Activated naive CD4-positive, alpha-beta T cell treated with anti-CD3 and anti-CD28 coated beads for 36 hours (primary cell): ENCODE measurements at regions not wholly inside any gene's neighbourhood (a gene's known extent, or its start where the extent isn't known, plus 50 kb on each side); places are given as distances from the start of the nearest gene placed in this dataset.

Source experiments
- CTCF ChIA-PET: fragments of 350-600 bp; sonication (Branson Sonifier 250); formaldehyde crosslinking; loops from one replicate; lab custom pipeline; 2021; ENCODE audit warnings: antibody characterized with exemption; lab: Charles Lee
- DNase-seq: peaks from one replicate; pipeline ENCODE4 v3.0.0-alpha.2; 2020
- H3K27ac Mint-ChIP-seq: one replicate; pipeline ENCODE4 v1.8.0; 2021; ENCODE audit warnings: mild to moderate bottlenecking, mixed read lengths
- H3K27me3 Mint-ChIP-seq: one replicate; pipeline ENCODE4 v1.8.0; 2021; ENCODE audit warnings: low read depth, mixed read lengths
- H3K36me3 Mint-ChIP-seq: one replicate; pipeline ENCODE4 v1.8.0; 2021; ENCODE audit warnings: low read depth, mixed read lengths
- H3K4me1 Mint-ChIP-seq: one replicate; pipeline ENCODE4 v1.8.0; 2021; ENCODE audit warnings: low read depth, mixed read lengths
- H3K4me3 Mint-ChIP-seq: one replicate; pipeline ENCODE4 v1.8.0; 2021; ENCODE audit warnings: mild to moderate bottlenecking, moderate library complexity, mixed read lengths
- H3K9me3 Mint-ChIP-seq: one replicate; pipeline ENCODE4 v1.8.0; 2021; ENCODE audit warnings: mixed read lengths
- intact Hi-C: fragments of 100-400 bp; cut with micrococcal nuclease; formaldehyde crosslinking; loops from one replicate; pipeline ENCODE4 v1.15.1; 2023

GRCh38 chr9:111152614-111153406 is 114.5 kb upstream of the LPAR1 start:
- CTCF ChIA-PET: no interaction called here
- no peaks in the 10 kb centered on the region for H3K9me3 Mint-ChIP-seq

GRCh38 chr9:111151537-111151936 is 113.3 kb upstream of the LPAR1 start:
- no peaks in the 10 kb centered on the region for H3K4me1 Mint-ChIP-seq
- no peaks in the 10 kb centered on the region for H3K36me3 Mint-ChIP-seq
- CTCF ChIA-PET: no interaction called here
- no peak overlapping the region for H3K27ac Mint-ChIP-seq
- no peaks in the 10 kb centered on the region for H3K9me3 Mint-ChIP-seq
- H3K4me3 Mint-ChIP-seq: no peak overlapping the region
- H3K27me3 Mint-ChIP-seq: peaks cover 4% of the 10 kb centered on the region
- intact Hi-C loops: no loop called here
- DNase-seq: no peak

More at GRCh38 chr9:111152614-111153406, 114.5 kb upstream of the LPAR1 start:
- Mint-ChIP-seq H3K4me3 (no peak overlapping the region), H3K27me3 (no peaks in the 10 kb centered on the region), H3K36me3 (no peaks in the 10 kb centered on the region), H3K27ac (no peak overlapping the region), H3K4me1 (no peaks in the 10 kb centered on the region)
- intact Hi-C loops: no loop called here
- no peak for DNase-seq

GRCh38 chr9:111150181-111150580 is 111.9 kb upstream of the LPAR1 start:
- CTCF ChIA-PET: no interaction called here
- H3K4me1 Mint-ChIP-seq: no peaks in the 10 kb centered on the region
- DNase-seq: no peak
- H3K4me3 Mint-ChIP-seq: no peak overlapping the region
- H3K27me3 Mint-ChIP-seq: peaks cover 7% of the 10 kb centered on the region
- intact Hi-C loops: no loop called here
- no peaks in the 10 kb centered on the region for H3K36me3 Mint-ChIP-seq
- no peaks in the 10 kb centered on the region for H3K9me3 Mint-ChIP-seq
- H3K27ac Mint-ChIP-seq: no peak overlapping the region

DNA sequence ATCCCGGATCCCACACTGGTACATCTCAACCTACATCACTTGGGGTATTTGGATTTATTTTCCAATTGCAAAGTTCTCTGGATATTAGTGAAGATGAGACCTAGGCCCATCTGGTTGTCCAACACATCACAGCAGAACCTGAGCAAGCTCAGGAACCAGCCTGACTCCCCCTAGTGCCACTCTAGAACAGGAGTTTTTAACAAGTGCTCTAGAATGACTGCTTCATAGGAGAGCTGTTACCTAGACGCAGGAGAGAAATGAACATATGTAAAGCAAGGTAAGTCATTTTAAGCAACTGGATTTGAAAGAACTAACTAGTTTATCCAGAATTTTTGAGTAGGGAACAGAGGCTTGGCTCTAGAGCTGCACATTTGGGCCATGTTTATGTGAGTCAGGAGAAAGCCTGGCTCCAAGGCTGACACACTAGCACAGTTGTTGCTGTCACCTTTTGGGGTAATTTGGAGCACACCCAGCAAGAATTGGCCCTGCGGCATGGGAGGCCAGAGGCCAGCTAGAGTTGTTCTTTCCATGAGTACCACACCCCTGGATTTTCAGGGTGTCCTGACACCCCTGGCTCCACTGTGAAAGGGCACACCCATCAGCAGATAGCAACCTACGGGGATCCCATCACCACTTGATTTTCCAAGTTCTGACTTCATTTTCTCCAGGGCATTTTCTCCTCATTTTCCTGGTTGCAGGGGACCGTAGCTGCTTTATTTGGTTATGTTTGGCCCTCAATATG is 110.9 kb upstream of the LPAR1 start:
- CTCF ChIA-PET: no interaction called here
- H3K4me3 Mint-ChIP-seq: no peak overlapping the region
- H3K4me1 Mint-ChIP-seq: no peaks in the 10 kb centered on the region
- DNase-seq: no peak
- H3K27ac Mint-ChIP-seq: no peak overlapping the region
- peaks cover 7% of the 10 kb centered on the region for H3K27me3 Mint-ChIP-seq
- intact Hi-C loops: no loop called here
- no peaks in the 10 kb centered on the region for H3K36me3 Mint-ChIP-seq
- no peaks in the 10 kb centered on the region for H3K9me3 Mint-ChIP-seq

GRCh38 chr9:111148052-111149017 is 110.1 kb upstream of the LPAR1 start:
- Mint-ChIP-seq H3K4me3 (no peak overlapping the region), H3K27me3 (peaks cover 7% of the 10 kb centered on the region), H3K4me1 (no peaks in the 10 kb centered on the region), H3K27ac (no peak overlapping the region), H3K36me3 (no peaks in the 10 kb centered on the region), H3K9me3 (no peaks in the 10 kb centered on the region)
- intact Hi-C loops: no loop called here
- CTCF ChIA-PET: interaction anchor here (0.6 kb wide), 1 partner anchor 983 kb away, joined by 3 read pairs; no protein-coding TSS in a partner anchor
- DNase-seq: no peak

GRCh38 chr9:111147041-111147440 is 108.8 kb upstream of the LPAR1 start:
- H3K9me3 Mint-ChIP-seq: no peaks in the 10 kb centered on the region
- no peak overlapping the region for H3K27ac Mint-ChIP-seq
- no peak overlapping the region for H3K4me3 Mint-ChIP-seq
- H3K27me3 Mint-ChIP-seq: peaks cover 7% of the 10 kb centered on the region
- CTCF ChIA-PET: no interaction called here
- H3K4me1 Mint-ChIP-seq: no peaks in the 10 kb centered on the region
- DNase-seq: no peak
- no peaks in the 10 kb centered on the region for H3K36me3 Mint-ChIP-seq
- intact Hi-C loops: no loop called here

- CTCF ChIA-PET: interaction anchor here (0.6 kb wide), 1 partner anchor 1094 kb away, joined by 4 read pairs; no protein-coding TSS in a partner anchor
- Mint-ChIP-seq H3K9me3 (no peaks in the 10 kb centered on the region), H3K27me3 (peaks cover 7% of the 10 kb centered on the region), H3K4me3 (no peak overlapping the region), H3K27ac (no peak overlapping the region), H3K36me3 (no peaks in the 10 kb centered on the region), H3K4me1 (no peaks in the 10 kb centered on the region)
- DNase-seq: no peak
- intact Hi-C loops: no loop called here
Measured at GRCh38 chr9:111144741-111145140, 106.5 kb upstream of the LPAR1 start.

DNA sequence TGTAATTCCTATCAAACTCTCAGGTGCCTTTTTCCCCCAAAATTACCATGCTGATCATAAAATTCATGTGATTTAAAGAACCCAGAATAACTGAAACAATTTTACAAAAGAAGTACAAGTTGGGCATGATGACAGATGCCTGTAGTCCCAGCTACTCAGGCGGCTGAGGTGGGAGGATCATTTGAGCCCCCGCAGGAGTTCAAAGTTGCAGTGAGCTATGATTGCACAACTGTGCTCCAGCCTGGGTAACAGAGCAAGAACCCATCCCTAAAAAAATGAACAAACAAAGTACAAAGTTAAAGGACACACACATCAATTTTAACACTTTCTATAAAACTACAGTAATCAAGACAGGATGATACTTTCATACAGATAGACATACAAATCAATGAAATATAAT is 97.9 kb upstream of the LPAR1 start:
- intact Hi-C loops: no loop called here
- CTCF ChIA-PET: no interaction called here

GRCh38 chr9:111131211-111131610 is 92.9 kb upstream of the LPAR1 start:
- no peak for DNase-seq
- intact Hi-C loops: no loop called here
- Mint-ChIP-seq H3K27me3 (no peaks in the 10 kb centered on the region), H3K36me3 (peaks cover 3% of the 10 kb centered on the region), H3K4me3 (no peak overlapping the region), H3K27ac (no peak overlapping the region), H3K4me1 (no peaks in the 10 kb centered on the region), H3K9me3 (peaks cover 9% of the 10 kb centered on the region)
- CTCF ChIA-PET: no interaction called here

More for the DNA sequence above, 97.9 kb upstream of the LPAR1 start:
- Mint-ChIP-seq H3K4me1 (no peaks in the 10 kb centered on the region), H3K4me3 (no peak overlapping the region), H3K36me3 (peaks cover 3% of the 10 kb centered on the region), H3K27me3 (no peaks in the 10 kb centered on the region), H3K9me3 (peaks cover 9% of the 10 kb centered on the region), H3K27ac (no peak overlapping the region)
- no peak for DNase-seq

GRCh38 chr9:111120526-111120925 is 82.3 kb upstream of the LPAR1 start:
- Mint-ChIP-seq H3K27me3 (no peaks in the 10 kb centered on the region), H3K9me3 (peaks cover 5% of the 10 kb centered on the region), H3K36me3 (peaks cover 2% of the 10 kb centered on the region), H3K27ac (no peak overlapping the region), H3K4me1 (no peaks in the 10 kb centered on the region), H3K4me3 (no peak overlapping the region)
- intact Hi-C loops: no loop called here
- no peak for DNase-seq
- CTCF ChIA-PET: no interaction called here

DNA sequence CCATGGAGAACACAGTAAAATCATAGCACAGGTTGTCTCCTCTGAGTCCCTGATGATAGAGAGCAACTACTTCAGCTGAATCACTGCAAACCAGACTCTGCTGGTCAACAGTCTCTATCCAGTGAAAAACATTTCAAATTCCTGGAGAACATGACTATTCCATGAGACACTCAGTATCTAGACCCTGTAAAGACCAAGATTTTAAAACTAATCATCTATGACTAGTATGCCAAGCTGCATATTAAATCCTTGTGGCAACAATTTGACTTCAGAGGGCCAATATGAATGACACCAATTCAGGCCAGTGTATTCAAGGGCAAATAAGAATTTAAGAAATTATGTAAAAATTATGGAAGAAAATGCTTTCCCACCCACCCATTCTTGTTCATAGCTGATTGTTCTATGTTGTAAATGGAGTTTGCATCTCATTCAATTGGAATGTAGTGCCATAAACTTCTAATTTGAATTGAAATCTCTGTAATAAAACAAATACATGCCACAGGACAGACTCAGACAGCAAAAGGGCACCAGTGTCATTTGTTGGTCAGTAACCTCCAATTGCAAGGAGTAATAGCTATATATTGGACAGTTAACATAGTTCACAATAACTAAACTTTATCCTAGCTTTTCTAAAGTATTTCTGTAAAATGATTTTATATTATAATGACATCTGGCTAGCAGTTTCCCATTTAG is 80.1 kb upstream of the LPAR1 start:
- no peak overlapping the region for H3K27ac Mint-ChIP-seq
- no peaks in the 10 kb centered on the region for H3K4me1 Mint-ChIP-seq
- CTCF ChIA-PET: interaction anchor here (0.7 kb wide), 3 partner anchors 40 to 570 kb away, joined by 3 read pairs; no protein-coding TSS in a partner anchor

More for the DNA sequence above, 80.1 kb upstream of the LPAR1 start:
- Mint-ChIP-seq H3K4me3 (no peak overlapping the region), H3K9me3 (peaks cover 5% of the 10 kb centered on the region), H3K36me3 (peaks cover 2% of the 10 kb centered on the region), H3K27me3 (no peaks in the 10 kb centered on the region)
- no peak for DNase-seq
- intact Hi-C loops: no loop called here
